ENCODE measurements at regions not wholly inside any gene's neighbourhood (a gene's known extent, or its start where the extent isn't known, plus 50 kb on each side); places are given as distances from the start of the nearest gene placed in this dataset.

DNA sequence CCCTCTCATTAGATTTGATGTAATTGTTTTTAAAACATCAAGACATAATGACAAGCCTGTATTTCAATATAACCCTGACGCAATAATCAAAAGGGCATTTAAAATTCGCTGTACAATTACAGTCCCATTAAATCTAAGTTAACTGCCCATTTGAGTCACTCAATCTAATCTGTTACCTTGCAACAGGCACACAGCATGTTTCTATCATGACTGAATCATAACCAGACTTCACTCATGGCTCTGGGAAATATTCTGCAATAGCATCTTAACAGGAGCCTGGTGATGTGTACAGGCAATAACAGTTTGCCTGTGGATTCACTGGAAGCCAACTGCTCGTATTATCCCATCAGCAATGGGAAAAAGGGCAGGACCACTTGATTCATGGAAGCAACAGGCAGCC, 142.3 kb upstream of the NCKAP5 start:
- Histone ChIP-seq H3K9me3 (ENCODE audit: insufficient read depth, low read depth, low read length) (no peaks in the 10 kb centered on the region), H4K20me1 (ENCODE audit: insufficient read depth, low read length, poor library complexity, severe bottlenecking) (no peaks in the 10 kb centered on the region), H2AFZ (ENCODE audit: low read length) (no peak overlapping the region), H3K27me3 (ENCODE audit: insufficient read depth, low read length, poor library complexity, severe bottlenecking) (no peaks in the 10 kb centered on the region), H3F3A (ENCODE audit: low read depth) (no peaks in the 10 kb centered on the region), H3K4me1 (ENCODE audit: insufficient read depth, low read length, poor library complexity, severe bottlenecking) (no peaks in the 10 kb centered on the region), H3K36me3 (ENCODE audit: insufficient read depth, low read length) (no peaks in the 10 kb centered on the region), H3K9me2 (replicated peaks; ENCODE audit: low read depth, low read length) (no peaks in the 10 kb centered on the region), H3K79me2 (ENCODE audit: insufficient read depth, low read length) (no peaks in the 10 kb centered on the region), H3K4me3 (ENCODE audit: low read length, poor library complexity, severe bottlenecking) (no peak overlapping the region), H3K4me2 (ENCODE audit: low read depth, low read length, poor library complexity, severe bottlenecking) (no peak overlapping the region), H3K9ac (ENCODE audit: low read depth, low read length, poor library complexity, severe bottlenecking) (no peak overlapping the region)
- TF ChIP-seq, protein P1, sequence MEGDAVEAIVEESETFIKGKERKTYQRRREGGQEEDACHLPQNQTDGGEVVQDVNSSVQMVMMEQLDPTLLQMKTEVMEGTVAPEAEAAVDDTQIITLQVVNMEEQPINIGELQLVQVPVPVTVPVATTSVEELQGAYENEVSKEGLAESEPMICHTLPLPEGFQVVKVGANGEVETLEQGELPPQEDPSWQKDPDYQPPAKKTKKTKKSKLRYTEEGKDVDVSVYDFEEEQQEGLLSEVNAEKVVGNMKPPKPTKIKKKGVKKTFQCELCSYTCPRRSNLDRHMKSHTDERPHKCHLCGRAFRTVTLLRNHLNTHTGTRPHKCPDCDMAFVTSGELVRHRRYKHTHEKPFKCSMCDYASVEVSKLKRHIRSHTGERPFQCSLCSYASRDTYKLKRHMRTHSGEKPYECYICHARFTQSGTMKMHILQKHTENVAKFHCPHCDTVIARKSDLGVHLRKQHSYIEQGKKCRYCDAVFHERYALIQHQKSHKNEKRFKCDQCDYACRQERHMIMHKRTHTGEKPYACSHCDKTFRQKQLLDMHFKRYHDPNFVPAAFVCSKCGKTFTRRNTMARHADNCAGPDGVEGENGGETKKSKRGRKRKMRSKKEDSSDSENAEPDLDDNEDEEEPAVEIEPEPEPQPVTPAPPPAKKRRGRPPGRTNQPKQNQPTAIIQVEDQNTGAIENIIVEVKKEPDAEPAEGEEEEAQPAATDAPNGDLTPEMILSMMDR (conservative IDR thresholded peaks at IDR 0.05; ENCODE audit: low read length): no peak
- no peak for TF ChIP-seq EZH2phosphoT487 (IDR thresholded peaks at IDR 0.05; ENCODE audit: borderline replicate concordance)

DNA sequence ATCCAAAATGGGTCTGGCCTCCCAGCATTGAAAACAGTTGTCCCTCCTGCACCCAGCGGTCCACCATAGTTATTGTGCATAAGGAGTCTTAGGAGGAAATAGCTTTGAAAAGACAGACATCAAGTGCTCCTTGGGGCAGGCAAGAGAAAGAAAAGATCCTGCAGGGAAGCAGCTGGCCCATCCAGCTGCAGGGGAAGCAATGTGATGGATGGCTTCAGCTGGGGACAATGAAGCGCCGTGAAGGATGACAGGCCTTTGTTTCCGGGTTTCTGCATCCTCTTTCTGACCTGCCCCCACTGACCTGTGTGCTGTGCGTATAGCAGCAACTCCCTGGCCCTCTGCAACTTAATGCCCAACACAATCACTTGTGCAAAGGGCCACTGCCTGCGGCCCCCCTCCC, 142.9 kb upstream of the NCKAP5 start:
- no peak overlapping the region for H3K4me2 ChIP-seq (ENCODE audit: low read depth, low read length, poor library complexity, severe bottlenecking)
- no peaks in the 10 kb centered on the region for H3K27me3 ChIP-seq (ENCODE audit: insufficient read depth, low read length, poor library complexity, severe bottlenecking)
- H3K36me3 ChIP-seq (ENCODE audit: insufficient read depth, low read length): no peaks in the 10 kb centered on the region
- TF ChIP-seq EZH2phosphoT487 (IDR thresholded peaks at IDR 0.05; ENCODE audit: borderline replicate concordance): no peak
- TF ChIP-seq, protein P1 (conservative IDR thresholded peaks at IDR 0.05; ENCODE audit: low read length): no peak
- H4K20me1 ChIP-seq (ENCODE audit: insufficient read depth, low read length, poor library complexity, severe bottlenecking): no peaks in the 10 kb centered on the region
- no peaks in the 10 kb centered on the region for H3K9me2 ChIP-seq (replicated peaks; ENCODE audit: low read depth, low read length)
- no peak overlapping the region for H3K4me3 ChIP-seq (ENCODE audit: low read length, poor library complexity, severe bottlenecking)
- H3F3A ChIP-seq (ENCODE audit: low read depth): no peaks in the 10 kb centered on the region
- H3K4me1 ChIP-seq (ENCODE audit: insufficient read depth, low read length, poor library complexity, severe bottlenecking): no peaks in the 10 kb centered on the region
- no peaks in the 10 kb centered on the region for H3K9me3 ChIP-seq (ENCODE audit: insufficient read depth, low read depth, low read length)
- no peaks in the 10 kb centered on the region for H3K79me2 ChIP-seq (ENCODE audit: insufficient read depth, low read length)
- H2AFZ ChIP-seq (ENCODE audit: low read length): no peak overlapping the region
- H3K9ac ChIP-seq (ENCODE audit: low read depth, low read length, poor library complexity, severe bottlenecking): no peak overlapping the region

DNA sequence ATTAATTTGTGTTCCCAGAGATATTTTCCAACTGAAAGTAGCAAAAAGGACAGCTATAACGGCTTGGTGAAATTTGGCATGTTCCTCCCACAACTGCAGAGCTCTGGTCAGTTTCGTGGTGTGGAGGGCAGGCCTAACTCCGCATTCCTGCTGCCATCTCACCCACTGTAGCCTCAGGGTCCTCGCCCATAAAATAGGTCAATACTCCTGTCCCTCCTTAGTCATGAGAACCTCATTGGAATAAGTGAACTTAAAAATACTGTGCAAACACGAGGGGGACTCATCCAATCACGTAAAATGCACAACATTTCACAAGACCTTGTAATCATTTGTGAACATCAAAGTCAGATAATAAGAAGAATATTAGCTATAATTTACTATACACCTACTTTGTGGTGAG, 143.5 kb upstream of the NCKAP5 start:
- H3K9ac ChIP-seq (ENCODE audit: low read depth, low read length, poor library complexity, severe bottlenecking): no peak overlapping the region
- H3F3A ChIP-seq (ENCODE audit: low read depth): no peaks in the 10 kb centered on the region
- no peaks in the 10 kb centered on the region for H3K27me3 ChIP-seq (ENCODE audit: insufficient read depth, low read length, poor library complexity, severe bottlenecking)
- H3K4me3 ChIP-seq (ENCODE audit: low read length, poor library complexity, severe bottlenecking): no peak overlapping the region
- H3K36me3 ChIP-seq (ENCODE audit: insufficient read depth, low read length): no peaks in the 10 kb centered on the region
- no peaks in the 10 kb centered on the region for H3K9me2 ChIP-seq (replicated peaks; ENCODE audit: low read depth, low read length)
- H3K9me3 ChIP-seq (ENCODE audit: insufficient read depth, low read depth, low read length): 0 out of 2 replicates have a peak, but pooled peaks cover 2% of the 10 kb centered on the region
- H3K4me1 ChIP-seq (ENCODE audit: insufficient read depth, low read length, poor library complexity, severe bottlenecking): no peaks in the 10 kb centered on the region
- H3K4me2 ChIP-seq (ENCODE audit: low read depth, low read length, poor library complexity, severe bottlenecking): no peak overlapping the region
- H2AFZ ChIP-seq (ENCODE audit: low read length): no peak overlapping the region
- H3K79me2 ChIP-seq (ENCODE audit: insufficient read depth, low read length): no peaks in the 10 kb centered on the region
- no peaks in the 10 kb centered on the region for H4K20me1 ChIP-seq (ENCODE audit: insufficient read depth, low read length, poor library complexity, severe bottlenecking)
- TF ChIP-seq, protein P1 (conservative IDR thresholded peaks at IDR 0.05; ENCODE audit: low read length): no peak
- TF ChIP-seq EZH2phosphoT487 (IDR thresholded peaks at IDR 0.05; ENCODE audit: borderline replicate concordance): no peak

All from Loucy (cell line).